ENCODE measurements at regions not wholly inside any gene's neighbourhood (a gene's known extent, or its start where the extent isn't known, plus 50 kb on each side); places are given as distances from the start of the nearest gene placed in this dataset.

- TF ChIP-seq, protein P1, sequence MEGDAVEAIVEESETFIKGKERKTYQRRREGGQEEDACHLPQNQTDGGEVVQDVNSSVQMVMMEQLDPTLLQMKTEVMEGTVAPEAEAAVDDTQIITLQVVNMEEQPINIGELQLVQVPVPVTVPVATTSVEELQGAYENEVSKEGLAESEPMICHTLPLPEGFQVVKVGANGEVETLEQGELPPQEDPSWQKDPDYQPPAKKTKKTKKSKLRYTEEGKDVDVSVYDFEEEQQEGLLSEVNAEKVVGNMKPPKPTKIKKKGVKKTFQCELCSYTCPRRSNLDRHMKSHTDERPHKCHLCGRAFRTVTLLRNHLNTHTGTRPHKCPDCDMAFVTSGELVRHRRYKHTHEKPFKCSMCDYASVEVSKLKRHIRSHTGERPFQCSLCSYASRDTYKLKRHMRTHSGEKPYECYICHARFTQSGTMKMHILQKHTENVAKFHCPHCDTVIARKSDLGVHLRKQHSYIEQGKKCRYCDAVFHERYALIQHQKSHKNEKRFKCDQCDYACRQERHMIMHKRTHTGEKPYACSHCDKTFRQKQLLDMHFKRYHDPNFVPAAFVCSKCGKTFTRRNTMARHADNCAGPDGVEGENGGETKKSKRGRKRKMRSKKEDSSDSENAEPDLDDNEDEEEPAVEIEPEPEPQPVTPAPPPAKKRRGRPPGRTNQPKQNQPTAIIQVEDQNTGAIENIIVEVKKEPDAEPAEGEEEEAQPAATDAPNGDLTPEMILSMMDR (IDR thresholded peaks at IDR 0.05; ENCODE audit: insufficient read depth, low read depth, low read length): no peak
- no peak for TF ChIP-seq EZH2 (IDR thresholded peaks at IDR 0.05; ENCODE audit: insufficient read depth, low read length)
Observed at GRCh38 chr2:180524499-180524898, 455.9 kb upstream of the UBE2E3 start.

Measured in astrocyte (in vitro differentiated cells and primary cell).